ENCODE measurements at regions not wholly inside any gene's neighbourhood (a gene's known extent, or its start where the extent isn't known, plus 50 kb on each side); places are given as distances from the start of the nearest gene placed in this dataset.

- no peak for DNase-seq (ENCODE audit: low read depth in 1 of 2, low spot score in 1 of 2)
- no peak for TF ChIP-seq POLR2AphosphoS5 (IDR thresholded peaks at IDR 0.05; ENCODE audit: low read depth)
Measured at GRCh38 chr4:154958621-154959358, 177.7 kb downstream of the RBM46 start.

GRCh38 chr4:154959756-154960155 lies 178.7 kb downstream of the RBM46 start:
- no peak for DNase-seq (ENCODE audit: low read depth in 1 of 2, low spot score in 1 of 2)
- TF ChIP-seq REST (IDR thresholded peaks at IDR 0.05; ENCODE audit: insufficient replicate concordance, low read depth): no peak
- no peak for TF ChIP-seq CTCF (IDR thresholded peaks at IDR 0.05; ENCODE audit: insufficient read depth, low read length)
- no peak for TF ChIP-seq GABPA (IDR thresholded peaks at IDR 0.05; ENCODE audit: low read depth)
- no peak for TF ChIP-seq SPI1 (IDR thresholded peaks at IDR 0.05; ENCODE audit: borderline replicate concordance, low read depth)
- no peak for TF ChIP-seq POLR2AphosphoS5 (IDR thresholded peaks at IDR 0.05; ENCODE audit: low read depth)
- H3K4me3 ChIP-seq (replicated peaks; ENCODE audit: insufficient read depth, low read length): no peak overlapping the region
- H3K27me3 ChIP-seq (ENCODE audit: insufficient read depth, poor library complexity, severe bottlenecking): no peaks in the 10 kb centered on the region
- H3K27ac ChIP-seq (replicated peaks): no peak overlapping the region

More at GRCh38 chr4:154958621-154959358, 177.7 kb downstream of the RBM46 start:
- Histone ChIP-seq H3K27ac (replicated peaks) (no peak overlapping the region), H3K27me3 (ENCODE audit: insufficient read depth, poor library complexity, severe bottlenecking) (no peaks in the 10 kb centered on the region), H3K4me3 (replicated peaks; ENCODE audit: insufficient read depth, low read length) (no peak overlapping the region)

GRCh38 chr4:154960476-154960875 lies 179.4 kb downstream of the RBM46 start:
- Histone ChIP-seq H3K27ac (replicated peaks) (no peak overlapping the region), H3K4me3 (replicated peaks; ENCODE audit: insufficient read depth, low read length) (no peak overlapping the region), H3K27me3 (ENCODE audit: insufficient read depth, poor library complexity, severe bottlenecking) (no peaks in the 10 kb centered on the region)
- TF ChIP-seq REST (IDR thresholded peaks at IDR 0.05; ENCODE audit: insufficient replicate concordance, low read depth): no peak
- no peak for TF ChIP-seq SPI1 (IDR thresholded peaks at IDR 0.05; ENCODE audit: borderline replicate concordance, low read depth)
- TF ChIP-seq GABPA (IDR thresholded peaks at IDR 0.05; ENCODE audit: low read depth): no peak
- TF ChIP-seq POLR2AphosphoS5 (IDR thresholded peaks at IDR 0.05; ENCODE audit: low read depth): no peak
- no peak for TF ChIP-seq CTCF (IDR thresholded peaks at IDR 0.05; ENCODE audit: insufficient read depth, low read length)
- no peak for DNase-seq (ENCODE audit: low read depth in 1 of 2, low spot score in 1 of 2)

- no peak for DNase-seq (ENCODE audit: low read depth in 1 of 2, low spot score in 1 of 2)
- H3K4me3 ChIP-seq (replicated peaks; ENCODE audit: insufficient read depth, low read length): no peak overlapping the region
- TF ChIP-seq GABPA (IDR thresholded peaks at IDR 0.05; ENCODE audit: low read depth) (no peak), POLR2AphosphoS5 (IDR thresholded peaks at IDR 0.05; ENCODE audit: low read depth) (no peak), SPI1 (IDR thresholded peaks at IDR 0.05; ENCODE audit: borderline replicate concordance, low read depth) (no peak)
- no peak overlapping the region for H3K27ac ChIP-seq (replicated peaks)
- no peaks in the 10 kb centered on the region for H3K27me3 ChIP-seq (ENCODE audit: insufficient read depth, poor library complexity, severe bottlenecking)
Measured at GRCh38 chr4:154961263-154961662, 180.2 kb downstream of the RBM46 start.
